ENCODE measurements at regions not wholly inside any gene's neighbourhood (a gene's known extent, or its start where the extent isn't known, plus 50 kb on each side); places are given as distances from the start of the nearest gene placed in this dataset.
"Not testable (repeated sequence)": the region's sequence is repeated elsewhere in the genome, so short reads cannot be mapped to it uniquely, and the experiment has no call there.

DNA sequence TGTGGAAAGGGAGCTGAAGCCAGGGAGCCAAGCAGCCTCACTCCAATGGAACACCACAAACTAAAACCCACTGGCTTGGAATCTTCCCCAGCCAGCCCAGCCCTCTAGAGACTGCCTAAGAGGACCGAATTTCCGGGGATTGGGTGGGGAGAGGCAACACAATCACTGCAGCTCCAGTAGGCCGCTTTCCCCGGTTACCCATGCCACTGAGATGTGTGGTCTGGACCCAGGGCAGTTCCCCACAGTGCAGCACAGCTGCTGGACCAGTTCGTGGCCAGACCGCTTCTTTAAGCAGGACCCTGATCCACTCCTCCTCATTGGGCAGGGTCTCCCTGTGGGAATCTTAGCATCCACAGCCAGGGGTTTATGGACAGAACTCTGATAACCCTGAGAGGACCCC lies 91.9 kb upstream of the PAGE3 start:
- DNase-seq (ENCODE audit: low spot score, unreplicated experiment) = no peak
- no peak overlapping the region for H3K4me3 Mint-ChIP-seq (ENCODE audit: low read depth)
- H3K27ac Mint-ChIP-seq = no peak overlapping the region
- H3K4me1 Mint-ChIP-seq (ENCODE audit: low read depth) = no peaks in the 10 kb centered on the region
- no peak for TF ChIP-seq CTCF (IDR thresholded peaks at IDR 0.05; ENCODE audit: unreplicated experiment)
- H3K27me3 Mint-ChIP-seq = no peaks in the 10 kb centered on the region
- peaks cover 39% of the 10 kb centered on the region for H3K9me3 Mint-ChIP-seq (ENCODE audit: low read depth)
- no peaks in the 10 kb centered on the region for H3K36me3 Mint-ChIP-seq (ENCODE audit: insufficient read depth)

GRCh38 chrX:55357236-55357635 lies 92.5 kb upstream of the PAGE3 start:
- no peak for DNase-seq (ENCODE audit: low spot score, unreplicated experiment)
- no peak overlapping the region for H3K27ac Mint-ChIP-seq
- no peak overlapping the region for H3K4me3 Mint-ChIP-seq (ENCODE audit: low read depth)
- H3K4me1 Mint-ChIP-seq (ENCODE audit: low read depth) = no peaks in the 10 kb centered on the region
- no peaks in the 10 kb centered on the region for H3K36me3 Mint-ChIP-seq (ENCODE audit: insufficient read depth)
- no peaks in the 10 kb centered on the region for H3K27me3 Mint-ChIP-seq
- peaks cover 38% of the 10 kb centered on the region for H3K9me3 Mint-ChIP-seq (ENCODE audit: low read depth)
- no peak for TF ChIP-seq CTCF (IDR thresholded peaks at IDR 0.05; ENCODE audit: unreplicated experiment)

- Mint-ChIP-seq H3K4me1 (ENCODE audit: low read depth) (no peaks in the 10 kb centered on the region), H3K27me3 (no peaks in the 10 kb centered on the region), H3K36me3 (ENCODE audit: insufficient read depth) (peaks cover 1% of the 10 kb centered on the region), H3K4me3 (ENCODE audit: low read depth) (no peak overlapping the region), H3K27ac (no peak overlapping the region), H3K9me3 (ENCODE audit: low read depth) (peaks cover 54% of the 10 kb centered on the region)
- no peak for DNase-seq (ENCODE audit: low spot score, unreplicated experiment)
- TF ChIP-seq CTCF (IDR thresholded peaks at IDR 0.05; ENCODE audit: unreplicated experiment) = no peak
Measured at GRCh38 chrX:55379396-55379795, 72.5 kb upstream of the MAGEH1 start.

DNA sequence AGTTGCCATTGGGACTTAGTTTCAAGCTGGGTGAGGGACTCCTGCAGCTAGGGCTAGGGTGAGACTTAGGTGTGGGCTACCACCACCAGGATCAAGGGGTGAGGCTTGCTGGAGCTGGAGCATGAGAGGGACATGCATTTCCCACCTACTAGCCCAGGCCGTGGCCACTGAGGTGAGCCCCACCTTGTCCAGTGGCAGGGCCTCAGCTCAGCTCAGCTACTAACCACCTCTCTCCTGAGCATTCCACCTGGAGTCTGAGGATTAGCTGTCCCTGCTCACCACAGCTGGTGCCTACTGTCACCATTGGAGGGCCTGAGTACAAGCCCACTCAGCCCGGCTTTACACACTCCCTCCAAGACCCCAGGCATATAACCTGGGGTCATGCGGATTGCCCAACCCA lies 62.6 kb upstream of the MAGEH1 start:
- Mint-ChIP-seq H3K4me3 (ENCODE audit: low read depth) (no peak overlapping the region), H3K4me1 (ENCODE audit: low read depth) (no peaks in the 10 kb centered on the region), H3K36me3 (ENCODE audit: insufficient read depth) (peaks cover 5% of the 10 kb centered on the region), H3K27me3 (no peaks in the 10 kb centered on the region), H3K9me3 (ENCODE audit: low read depth) (peaks cover 52% of the 10 kb centered on the region), H3K27ac (no peak overlapping the region)
- DNase-seq (ENCODE audit: low spot score, unreplicated experiment) = no peak
- no peak for TF ChIP-seq CTCF (IDR thresholded peaks at IDR 0.05; ENCODE audit: unreplicated experiment)

DNA sequence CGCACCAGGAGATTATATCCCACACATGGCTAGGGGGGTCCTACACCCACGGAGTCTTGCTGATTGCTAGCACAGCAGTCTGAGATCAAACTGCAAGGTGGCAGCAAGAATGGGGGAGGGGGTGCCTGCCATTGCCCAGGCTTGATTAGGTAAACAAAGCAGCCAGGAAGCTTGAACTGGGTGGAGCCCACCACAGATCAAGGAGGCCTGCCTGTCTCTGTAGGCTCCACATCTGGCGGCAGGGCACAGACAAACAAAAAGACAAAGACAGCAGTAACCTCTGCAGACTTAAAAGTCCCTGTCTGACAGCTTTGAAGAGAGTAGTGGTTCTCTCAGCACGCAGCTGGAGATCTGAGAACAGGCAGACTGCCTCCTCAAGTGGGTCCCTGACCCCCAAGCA lies 55.1 kb upstream of the MAGEH1 start:
- not testable (repeated sequence) for DNase-seq (ENCODE audit: low spot score, unreplicated experiment); H3K27ac Mint-ChIP-seq; H3K4me3 Mint-ChIP-seq (ENCODE audit: low read depth); H3K4me1 Mint-ChIP-seq (ENCODE audit: low read depth); H3K36me3 Mint-ChIP-seq (ENCODE audit: insufficient read depth); H3K27me3 Mint-ChIP-seq
- H3K9me3 Mint-ChIP-seq (ENCODE audit: low read depth) = peaks cover 44% of the 10 kb centered on the region

Data from progenitor cell of endocrine pancreas (in vitro differentiated cells).